ENCODE measurements at regions not wholly inside any gene's neighbourhood (a gene's known extent, or its start where the extent isn't known, plus 50 kb on each side); places are given as distances from the start of the nearest gene placed in this dataset.
"Not testable (repeated sequence)": the region's sequence is repeated elsewhere in the genome, so short reads cannot be mapped to it uniquely, and the experiment has no call there.

GRCh38 chr12:34404377-34405285, 382.3 kb downstream of the ALG10 start:
- in situ Hi-C loops (cut with HindIII; ENCODE audit: low pct_ligation_motif_present, low pct_unique_long_range_greater_than_20kb, low sequenced_read_pairs) = no loop called here
- DNase-seq = no peak

GRCh38 chr12:34405286-34406227, 383.3 kb downstream of the ALG10 start:
- in situ Hi-C loops (cut with HindIII; ENCODE audit: low pct_ligation_motif_present, low pct_unique_long_range_greater_than_20kb, low sequenced_read_pairs) = no loop called here
- DNase-seq = no peak

DNA sequence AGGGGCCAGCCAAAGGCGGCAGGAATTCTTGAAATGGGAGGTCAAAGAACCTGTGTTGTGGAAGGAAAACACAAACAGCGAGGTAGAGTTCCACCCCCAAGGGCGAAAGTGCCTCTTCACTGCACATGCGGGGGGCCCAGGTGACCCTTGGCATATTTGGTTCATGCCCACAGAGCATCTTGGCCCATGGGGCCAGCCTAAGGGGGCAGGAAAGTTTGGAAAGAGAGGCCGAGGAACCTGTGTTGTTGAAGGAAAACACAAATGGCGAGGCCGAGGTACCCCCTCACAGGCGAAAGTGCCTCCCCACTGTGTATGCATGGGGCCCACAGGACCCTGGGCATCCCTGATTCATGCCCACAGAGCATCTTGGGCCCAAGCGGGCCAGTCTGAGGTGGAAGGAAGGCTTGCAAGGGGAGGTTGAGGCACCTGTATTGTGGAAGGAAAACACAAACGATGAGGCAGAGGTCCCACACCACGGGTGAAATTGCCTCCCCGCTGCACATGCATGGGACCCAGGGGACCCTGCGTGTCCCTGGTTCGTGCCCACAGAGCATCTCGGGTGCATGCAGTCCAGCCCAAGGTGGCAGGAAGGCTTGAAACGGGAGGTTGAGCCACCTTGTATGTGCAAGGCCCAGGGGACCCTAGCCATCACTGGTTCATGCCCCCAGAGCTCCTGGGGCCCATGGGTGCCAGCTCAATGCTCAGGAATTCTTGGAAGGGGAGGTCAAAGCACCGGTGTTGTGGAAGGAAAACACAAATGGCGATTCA, 384.1 kb downstream of the ALG10 start:
- DNase-seq = no peak
- in situ Hi-C loops (cut with HindIII; ENCODE audit: low pct_ligation_motif_present, low pct_unique_long_range_greater_than_20kb, low sequenced_read_pairs) = no loop called here

DNA sequence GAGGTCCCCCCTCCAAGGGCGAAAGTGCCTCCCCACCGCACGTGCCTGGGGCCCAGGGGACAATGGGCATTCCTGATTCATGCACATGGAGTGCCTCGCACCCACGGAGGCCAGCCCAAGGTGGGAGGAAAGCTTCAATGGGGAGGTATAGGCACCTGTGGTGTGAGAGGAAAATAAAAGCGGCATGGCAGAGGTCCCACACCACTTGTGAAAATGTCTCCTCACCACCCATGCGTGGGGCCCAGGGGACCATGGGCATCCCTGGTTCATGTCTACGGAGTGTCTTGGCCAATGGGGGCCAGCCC, 384.7 kb downstream of the ALG10 start:
- in situ Hi-C loops (cut with HindIII; ENCODE audit: low pct_ligation_motif_present, low pct_unique_long_range_greater_than_20kb, low sequenced_read_pairs) = no loop called here

GRCh38 chr12:34407813-34408212, 385.5 kb downstream of the ALG10 start:
- DNase-seq = no peak
- in situ Hi-C loops (cut with HindIII; ENCODE audit: low pct_ligation_motif_present, low pct_unique_long_range_greater_than_20kb, low sequenced_read_pairs) = no loop called here

More for the DNA sequence above, 384.7 kb downstream of the ALG10 start:
- DNase-seq = no peak

GRCh38 chr12:34431509-34431908, 409.2 kb downstream of the ALG10 start:
- in situ Hi-C loops (cut with HindIII; ENCODE audit: low pct_ligation_motif_present, low pct_unique_long_range_greater_than_20kb, low sequenced_read_pairs); DNase-seq: not testable (repeated sequence)
